Endothelial cell of umbilical vein (primary cell): ENCODE measurements at regions not wholly inside any gene's neighbourhood (a gene's known extent, or its start where the extent isn't known, plus 50 kb on each side); places are given as distances from the start of the nearest gene placed in this dataset.

Source experiments
- EZH2 ChIP-seq: IDR thresholded peaks from 2 replicates; pipeline ENCODE4 v1.6.1; 2012; ENCODE audit warnings: borderline replicate concordance, low read depth, mild to moderate bottlenecking, moderate library complexity, low read length, inconsistent platforms; ENCODE audit not compliant: severe bottlenecking
- FOS ChIP-seq: IDR thresholded peaks from 2 replicates; pipeline ENCODE4 v1.6.1; 2011; ENCODE audit warnings: mild to moderate bottlenecking, low read length, moderate library complexity, borderline replicate concordance; ENCODE audit not compliant: insufficient read depth
- GATA2 ChIP-seq: IDR thresholded peaks from 2 replicates; pipeline ENCODE4 v1.7.0; 2011; ENCODE audit warnings: low read depth, mild to moderate bottlenecking, moderate library complexity, mixed read lengths, low read length; ENCODE audit not compliant: insufficient read length, insufficient read depth
- JUN ChIP-seq: IDR thresholded peaks from 2 replicates; pipeline ENCODE4 v1.6.1; 2011; ENCODE audit warnings: borderline replicate concordance, low read depth; ENCODE audit not compliant: insufficient read length, insufficient read depth
- MYC ChIP-seq: IDR thresholded peaks from one replicate; pipeline ENCODE4 v1.6.1; 2011; ENCODE audit warnings: mild to moderate bottlenecking, low read depth, low read length
- POLR2A ChIP-seq: IDR thresholded peaks from 2 replicates; pipeline ENCODE4 v1.6.1; 2012; ENCODE audit warnings: low read depth, mild to moderate bottlenecking, control low read depth, low read length
- POLR2AphosphoS5 ChIP-seq: IDR thresholded peaks from 2 replicates; pipeline ENCODE4 v1.6.1; 2012; ENCODE audit warnings: low read depth, mild to moderate bottlenecking, control low read depth, low read length, moderate library complexity; ENCODE audit not compliant: insufficient read depth
- TF ChIP-seq, protein P1 (sequence below), 2 donors: IDR thresholded peaks; 1 replicate in 1 of 2; 2 replicates in 1 of 2; pipeline ENCODE4 v1.5.1; 2011; ENCODE audit warnings: low read length in 2 of 2, mild to moderate bottlenecking in 2 of 2, moderate library complexity in 2 of 2, control low read depth in 1 of 2, inconsistent platforms in 1 of 2, low read depth in 1 of 2; ENCODE audit not compliant: insufficient read depth in 1 of 2; ENCODE audit errors: extremely low read depth in 1 of 2
- TF ChIP-seq, protein P2 (sequence below): IDR thresholded peaks from 2 replicates; pipeline ENCODE4 v1.6.1; 2011; ENCODE audit not compliant: insufficient read depth, insufficient read length

DNA sequence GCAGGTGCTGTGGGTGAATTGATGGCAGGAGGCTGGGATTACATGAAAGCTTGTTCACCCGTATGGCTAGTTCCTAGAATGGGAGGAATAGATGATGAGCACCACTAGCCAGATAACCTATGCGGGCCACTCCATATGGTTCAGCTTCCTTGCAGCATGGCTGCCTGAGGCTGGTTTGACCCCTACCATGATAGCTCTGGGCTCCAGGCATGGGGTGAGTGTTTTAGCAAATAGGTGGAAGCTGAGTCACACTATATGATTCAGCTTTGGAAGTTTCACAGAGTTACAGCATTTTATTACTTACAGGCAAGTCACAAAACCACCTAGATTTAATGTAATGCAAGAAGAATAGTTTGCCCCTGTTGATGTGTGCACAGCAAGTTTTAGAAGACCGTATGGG, 603.2 kb downstream of the STIM2 start:
- TF ChIP-seq, protein P1, sequence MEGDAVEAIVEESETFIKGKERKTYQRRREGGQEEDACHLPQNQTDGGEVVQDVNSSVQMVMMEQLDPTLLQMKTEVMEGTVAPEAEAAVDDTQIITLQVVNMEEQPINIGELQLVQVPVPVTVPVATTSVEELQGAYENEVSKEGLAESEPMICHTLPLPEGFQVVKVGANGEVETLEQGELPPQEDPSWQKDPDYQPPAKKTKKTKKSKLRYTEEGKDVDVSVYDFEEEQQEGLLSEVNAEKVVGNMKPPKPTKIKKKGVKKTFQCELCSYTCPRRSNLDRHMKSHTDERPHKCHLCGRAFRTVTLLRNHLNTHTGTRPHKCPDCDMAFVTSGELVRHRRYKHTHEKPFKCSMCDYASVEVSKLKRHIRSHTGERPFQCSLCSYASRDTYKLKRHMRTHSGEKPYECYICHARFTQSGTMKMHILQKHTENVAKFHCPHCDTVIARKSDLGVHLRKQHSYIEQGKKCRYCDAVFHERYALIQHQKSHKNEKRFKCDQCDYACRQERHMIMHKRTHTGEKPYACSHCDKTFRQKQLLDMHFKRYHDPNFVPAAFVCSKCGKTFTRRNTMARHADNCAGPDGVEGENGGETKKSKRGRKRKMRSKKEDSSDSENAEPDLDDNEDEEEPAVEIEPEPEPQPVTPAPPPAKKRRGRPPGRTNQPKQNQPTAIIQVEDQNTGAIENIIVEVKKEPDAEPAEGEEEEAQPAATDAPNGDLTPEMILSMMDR (IDR thresholded peaks at IDR 0.05; ENCODE audit: extremely low read depth in 1 of 2, insufficient read depth in 1 of 2, low read depth in 1 of 2, low read length in 2 of 2), result no peak
- TF ChIP-seq EZH2 (no peak), POLR2A (no peak), POLR2AphosphoS5 (no peak), GATA2 (no peak), JUN (no peak), MYC (no peak), FOS (no peak)
- TF ChIP-seq, protein P2, sequence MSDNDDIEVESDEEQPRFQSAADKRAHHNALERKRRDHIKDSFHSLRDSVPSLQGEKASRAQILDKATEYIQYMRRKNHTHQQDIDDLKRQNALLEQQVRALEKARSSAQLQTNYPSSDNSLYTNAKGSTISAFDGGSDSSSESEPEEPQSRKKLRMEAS, result no peak
